Upper lobe of right lung (tissue), 1 donor: ENCODE measurements at regions not wholly inside any gene's neighbourhood (a gene's known extent, or its start where the extent isn't known, plus 50 kb on each side); places are given as distances from the start of the nearest gene placed in this dataset.

Experiments used
- ATAC-seq: fragments of 200-7000 bp; cut with Tn5 transposase; one replicate; pipeline ENCODE4 v1.9.1; 2020; ENCODE audit warnings: mild to moderate bottlenecking, moderate library complexity
- DNase-seq: peaks from one replicate; pipeline ENCODE4 v3.0.0-alpha.2; 2020
- H3K27ac ChIP-seq: fragments of 200-600 bp; one replicate; pipeline ENCODE4 v1.8.0; 2022
- H3K27me3 ChIP-seq: fragments of 200-600 bp; one replicate; pipeline ENCODE4 v1.8.0; 2022; ENCODE audit warnings: mild to moderate bottlenecking
- H3K36me3 ChIP-seq: fragments of 200-600 bp; one replicate; pipeline ENCODE4 v1.8.0; 2022
- H3K4me1 ChIP-seq: fragments of 200-600 bp; one replicate; pipeline ENCODE4 v1.8.0; 2022
- H3K4me3 ChIP-seq: fragments of 200-600 bp; one replicate; pipeline ENCODE4 v1.8.0; 2022; ENCODE audit warnings: mild to moderate bottlenecking
- H3K9me3 ChIP-seq: fragments of 200-600 bp; one replicate; pipeline ENCODE4 v1.8.0; 2022
- intact Hi-C: fragments of 100-400 bp; cut with DNase I; formaldehyde crosslinking; loops from one replicate; pipeline ENCODE4 v1.11.0; 2022
- TF ChIP-seq, protein P1 (sequence below): fragments of 200-600 bp; IDR thresholded peaks from one replicate; pipeline ENCODE4 v1.8.0; 2022; ENCODE audit warnings: antibody characterized with exemption
- donor health status: DM: no; HTN: yes; CAD: no; lungs with severe emphysema.

DNA sequence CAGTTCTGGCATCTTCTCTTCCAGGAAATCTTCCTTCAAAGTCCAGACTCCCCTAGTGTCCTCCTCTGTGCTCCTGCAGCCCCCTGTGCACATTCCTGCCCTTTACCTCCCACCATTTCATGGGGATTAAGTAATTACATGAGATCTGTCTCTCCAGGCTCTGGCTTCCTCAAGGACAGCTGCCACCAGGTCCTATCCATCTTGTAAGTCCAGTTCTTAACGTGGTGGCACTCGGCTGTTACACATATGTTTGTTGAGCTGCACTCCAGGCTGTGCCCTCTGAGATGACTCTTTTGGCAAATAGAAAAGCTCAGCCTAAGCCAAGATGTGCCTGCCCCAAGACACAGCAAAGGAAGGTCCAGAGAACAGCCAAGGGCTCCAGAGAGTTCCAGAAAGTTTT lies 57.4 kb upstream of the CAMK1G start:
- no peak overlapping the region for H3K27ac ChIP-seq
- no peaks in the 10 kb centered on the region for H3K4me1 ChIP-seq
- no peaks in the 10 kb centered on the region for H3K9me3 ChIP-seq
- DNase-seq (no peak), ATAC-seq (peak; percentile 49)
- TF ChIP-seq, protein P1, sequence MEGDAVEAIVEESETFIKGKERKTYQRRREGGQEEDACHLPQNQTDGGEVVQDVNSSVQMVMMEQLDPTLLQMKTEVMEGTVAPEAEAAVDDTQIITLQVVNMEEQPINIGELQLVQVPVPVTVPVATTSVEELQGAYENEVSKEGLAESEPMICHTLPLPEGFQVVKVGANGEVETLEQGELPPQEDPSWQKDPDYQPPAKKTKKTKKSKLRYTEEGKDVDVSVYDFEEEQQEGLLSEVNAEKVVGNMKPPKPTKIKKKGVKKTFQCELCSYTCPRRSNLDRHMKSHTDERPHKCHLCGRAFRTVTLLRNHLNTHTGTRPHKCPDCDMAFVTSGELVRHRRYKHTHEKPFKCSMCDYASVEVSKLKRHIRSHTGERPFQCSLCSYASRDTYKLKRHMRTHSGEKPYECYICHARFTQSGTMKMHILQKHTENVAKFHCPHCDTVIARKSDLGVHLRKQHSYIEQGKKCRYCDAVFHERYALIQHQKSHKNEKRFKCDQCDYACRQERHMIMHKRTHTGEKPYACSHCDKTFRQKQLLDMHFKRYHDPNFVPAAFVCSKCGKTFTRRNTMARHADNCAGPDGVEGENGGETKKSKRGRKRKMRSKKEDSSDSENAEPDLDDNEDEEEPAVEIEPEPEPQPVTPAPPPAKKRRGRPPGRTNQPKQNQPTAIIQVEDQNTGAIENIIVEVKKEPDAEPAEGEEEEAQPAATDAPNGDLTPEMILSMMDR, result no peak
- intact Hi-C loops, result no loop called here
- no peaks in the 10 kb centered on the region for H3K36me3 ChIP-seq
- no peak overlapping the region for H3K4me3 ChIP-seq
- no peaks in the 10 kb centered on the region for H3K27me3 ChIP-seq

DNA sequence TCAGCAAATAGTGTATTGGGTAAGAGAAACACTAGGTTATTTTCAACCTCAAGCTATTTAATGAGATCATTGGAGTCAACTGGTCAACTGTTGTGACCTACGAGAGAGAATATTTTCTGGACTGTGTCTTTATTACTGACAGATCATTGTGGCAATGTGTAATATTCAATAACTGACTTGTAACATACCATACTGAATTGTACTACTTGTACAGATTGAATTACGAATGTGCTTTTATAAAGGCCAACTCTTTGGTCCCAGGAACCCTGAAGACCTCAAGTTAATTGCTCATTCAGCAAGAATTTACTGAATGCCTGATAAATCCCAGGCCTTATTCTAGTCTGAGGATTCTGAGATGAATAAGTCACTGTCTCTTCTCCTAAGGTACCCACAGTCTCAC lies 56.1 kb upstream of the CAMK1G start:
- intact Hi-C loops, result no loop called here
- Histone ChIP-seq H3K4me1 (no peaks in the 10 kb centered on the region), H3K27me3 (no peaks in the 10 kb centered on the region), H3K4me3 (no peak overlapping the region), H3K27ac (no peak overlapping the region), H3K9me3 (no peaks in the 10 kb centered on the region), H3K36me3 (no peaks in the 10 kb centered on the region)
- TF ChIP-seq, protein P1, result no peak
- ATAC-seq (no peak), DNase-seq (no peak)

DNA sequence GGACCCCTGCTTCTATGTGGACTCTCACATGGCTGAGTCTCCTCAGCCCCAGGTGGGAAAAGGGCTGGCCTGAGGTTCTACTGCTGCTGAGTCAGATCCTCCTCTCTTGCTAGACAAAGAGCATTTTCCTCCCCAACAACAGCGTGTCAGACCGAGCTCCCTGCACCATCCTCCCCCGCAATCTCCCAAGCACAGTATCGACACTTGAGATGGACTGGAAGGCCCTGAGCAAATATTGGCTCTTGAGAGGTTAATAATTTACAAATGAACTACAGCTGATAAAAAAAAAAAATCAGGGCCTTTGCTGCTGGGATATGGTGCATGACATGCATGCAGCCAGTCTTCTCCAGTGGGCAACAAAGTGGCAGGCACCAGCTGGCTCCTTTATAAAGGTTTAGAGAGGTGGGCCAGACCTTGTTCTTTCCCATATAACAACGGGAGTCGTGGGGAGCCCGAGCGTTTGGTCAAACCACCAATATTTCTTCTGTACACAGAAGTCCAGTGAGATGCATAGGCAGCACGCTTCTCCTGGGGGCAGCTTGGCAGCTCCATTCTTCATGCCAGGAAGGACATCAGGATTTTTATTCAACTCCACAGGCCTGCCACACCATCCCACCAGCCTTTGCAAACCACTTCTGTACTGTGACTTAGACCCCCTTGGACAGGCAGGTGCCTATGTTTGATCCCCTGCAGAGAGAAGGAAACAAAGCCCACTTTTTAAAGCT lies 55.4 kb upstream of the CAMK1G start:
- intact Hi-C loops, result no loop called here
- Histone ChIP-seq H3K27me3 (no peaks in the 10 kb centered on the region), H3K36me3 (no peaks in the 10 kb centered on the region), H3K27ac (no peak overlapping the region), H3K4me1 (no peaks in the 10 kb centered on the region), H3K9me3 (no peaks in the 10 kb centered on the region), H3K4me3 (no peak overlapping the region)
- DNase-seq, result no peak
- peak; percentile 83 for ATAC-seq
- TF ChIP-seq, protein P1, result no peak

DNA sequence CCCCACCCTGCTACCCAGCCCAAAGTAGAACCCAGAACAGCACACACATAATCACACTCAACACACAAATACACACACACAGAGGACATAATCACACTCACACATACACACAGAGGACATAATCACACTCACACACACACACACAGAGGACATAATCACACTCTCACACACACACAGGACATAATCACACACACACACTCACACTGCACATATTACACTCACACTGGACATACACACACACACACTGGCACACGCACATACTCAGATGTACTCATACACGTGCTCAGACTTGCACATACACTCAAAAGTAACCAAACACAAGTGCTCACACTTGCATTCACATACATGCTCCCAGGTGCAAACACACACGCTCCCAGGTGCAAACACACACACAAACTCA lies 54.3 kb upstream of the CAMK1G start:
- ATAC-seq, result no peak
- Histone ChIP-seq H3K4me1 (no peaks in the 10 kb centered on the region), H3K27me3 (no peaks in the 10 kb centered on the region), H3K36me3 (no peaks in the 10 kb centered on the region), H3K27ac (no peak overlapping the region), H3K4me3 (no peak overlapping the region), H3K9me3 (no peaks in the 10 kb centered on the region)
- no peak for DNase-seq
- TF ChIP-seq, protein P1, result no peak
- intact Hi-C loops, result no loop called here

DNA sequence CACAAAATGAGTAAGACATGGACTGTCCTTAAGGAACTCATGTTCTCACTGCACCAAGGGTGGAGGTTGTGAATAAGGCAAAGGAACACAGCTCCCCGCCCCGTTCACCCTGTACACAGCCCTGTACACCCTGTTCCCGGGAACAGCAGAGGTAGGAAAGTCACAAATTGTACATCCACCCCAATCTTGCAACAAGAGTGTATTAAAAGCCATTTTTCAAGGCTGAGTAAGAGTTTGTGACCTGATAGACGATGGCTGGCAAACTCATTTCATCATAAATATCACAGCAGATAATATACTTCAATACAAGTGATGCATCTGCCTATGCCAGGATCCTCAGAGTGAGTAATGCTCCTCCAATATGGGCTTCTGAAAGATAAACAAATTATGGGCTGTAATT lies 52.5 kb upstream of the CAMK1G start:
- TF ChIP-seq, protein P1, result no peak
- Histone ChIP-seq H3K27me3 (no peaks in the 10 kb centered on the region), H3K27ac (no peak overlapping the region), H3K9me3 (no peaks in the 10 kb centered on the region), H3K36me3 (no peaks in the 10 kb centered on the region), H3K4me1 (no peaks in the 10 kb centered on the region), H3K4me3 (no peak overlapping the region)
- intact Hi-C loops, result no loop called here
- ATAC-seq (peak; percentile 42), DNase-seq (no peak)

DNA sequence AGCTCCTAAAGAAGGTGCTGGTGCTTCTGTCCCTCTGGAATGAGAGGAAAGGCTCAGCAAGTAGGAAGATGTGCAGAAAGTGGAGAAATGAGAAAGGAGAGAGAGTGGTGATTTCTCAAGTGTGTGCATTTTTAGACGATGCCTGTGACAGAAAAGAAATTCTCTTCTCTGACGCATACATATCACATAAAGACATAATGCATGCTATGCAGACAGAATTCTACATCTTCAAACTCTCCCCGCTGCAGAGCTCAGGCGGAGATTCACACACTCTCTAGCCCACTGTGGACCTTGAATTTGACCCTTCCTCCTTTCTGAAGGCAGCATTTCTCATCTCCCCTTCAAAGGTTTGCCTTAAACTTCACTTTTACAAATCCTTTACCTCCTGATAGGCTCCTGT lies 52.0 kb upstream of the CAMK1G start:
- Histone ChIP-seq H3K9me3 (no peaks in the 10 kb centered on the region), H3K27me3 (no peaks in the 10 kb centered on the region), H3K36me3 (no peaks in the 10 kb centered on the region), H3K4me1 (no peaks in the 10 kb centered on the region), H3K4me3 (no peak overlapping the region), H3K27ac (no peak overlapping the region)
- TF ChIP-seq, protein P1, result no peak
- intact Hi-C loops, result no loop called here
- ATAC-seq (no peak), DNase-seq (no peak)
